ENCODE measurements at regions not wholly inside any gene's neighbourhood (a gene's known extent, or its start where the extent isn't known, plus 50 kb on each side); places are given as distances from the start of the nearest gene placed in this dataset.

- no peak for TF ChIP-seq CTCF (IDR thresholded peaks at IDR 0.05)
- no peak for TF ChIP-seq POLR2A (IDR thresholded peaks at IDR 0.05)
Observed at GRCh38 chrX:85561231-85561630, 181.8 kb upstream of the POF1B start.
